Endodermal cell (in vitro differentiated cells): ENCODE measurements at regions not wholly inside any gene's neighbourhood (a gene's known extent, or its start where the extent isn't known, plus 50 kb on each side); places are given as distances from the start of the nearest gene placed in this dataset.

Experiments
- DNase-seq: peaks from one replicate; pipeline ENCODE4 v3.0.0-alpha.2; 2017
- H3K27ac ChIP-seq: 2 replicates; pipeline ENCODE4 v1.5.1; 2013; ENCODE audit warnings: mild to moderate bottlenecking, low read depth, low read length, moderate library complexity
- H3K27me3 ChIP-seq: 2 replicates; pipeline ENCODE4 v1.6.1; 2013; ENCODE audit warnings: mild to moderate bottlenecking, low read length, moderate library complexity; ENCODE audit not compliant: insufficient read depth, control insufficient read depth, poor library complexity, severe bottlenecking
- H3K36me3 ChIP-seq: 2 replicates; pipeline ENCODE4 v1.7.0; 2013; ENCODE audit warnings: mild to moderate bottlenecking, low read length, moderate library complexity; ENCODE audit not compliant: control insufficient read depth, insufficient read depth
- H3K4me1 ChIP-seq: one replicate; pipeline ENCODE4 v1.7.0; 2013; ENCODE audit warnings: low read length; ENCODE audit not compliant: control insufficient read depth, insufficient read depth
- H3K4me3 ChIP-seq: 2 replicates; pipeline ENCODE4 v1.5.1; 2013; ENCODE audit warnings: mild to moderate bottlenecking, low read length, moderate library complexity
- H3K9ac ChIP-seq: 2 replicates; pipeline ENCODE4 v1.6.1; 2013; ENCODE audit warnings: mild to moderate bottlenecking, low read length, moderate library complexity; ENCODE audit not compliant: poor library complexity, severe bottlenecking; ENCODE audit errors: extremely low read depth
- H3K9me3 ChIP-seq: 2 replicates; pipeline ENCODE4 v1.6.1; 2013; ENCODE audit warnings: mild to moderate bottlenecking, low read length, moderate library complexity; ENCODE audit not compliant: control insufficient read depth
- H3K27ac Mint-ChIP-seq: 2 replicates; pipeline ENCODE4 v1.8.0; 2020; ENCODE audit warnings: mixed read lengths
- H3K27me3 Mint-ChIP-seq: 2 replicates; pipeline ENCODE4 v1.8.0; 2021; ENCODE audit warnings: mild to moderate bottlenecking, mixed read lengths; ENCODE audit not compliant: insufficient read depth
- H3K36me3 Mint-ChIP-seq: 2 replicates; pipeline ENCODE4 v1.8.0; 2020; ENCODE audit warnings: low read depth, mixed read lengths
- H3K4me1 Mint-ChIP-seq: 2 replicates; pipeline ENCODE4 v1.8.0; 2020; ENCODE audit warnings: mixed read lengths
- H3K4me3 Mint-ChIP-seq: 2 replicates; pipeline ENCODE4 v1.8.0; 2020; ENCODE audit warnings: mild to moderate bottlenecking, moderate library complexity, mixed read lengths
- H3K9me3 Mint-ChIP-seq: 2 replicates; pipeline ENCODE4 v1.8.0; 2020; ENCODE audit warnings: mild to moderate bottlenecking, mixed read lengths
- WGBS, 2 experiments: methylation state at CpG; one replicate each; pipeline versions ENCODE4 v1.1.5 to v1.1.7; 2013; ENCODE audit warnings: missing lambda C conversion rate in 2 of 2, mixed read lengths in 1 of 2; ENCODE audit not compliant: insufficient coverage in 1 of 2, insufficient read length in 1 of 2; 5-methylcytosine and 5-hydroxymethylcytosine counted together
- TF ChIP-seq, protein P1 (sequence below): fragments of 200-600 bp; sonication (generic); conservative IDR thresholded peaks from 2 replicates; pipeline ENCODE4 v1.5.0; 2021; ENCODE audit warnings: antibody characterized with exemption, mild to moderate bottlenecking

DNA sequence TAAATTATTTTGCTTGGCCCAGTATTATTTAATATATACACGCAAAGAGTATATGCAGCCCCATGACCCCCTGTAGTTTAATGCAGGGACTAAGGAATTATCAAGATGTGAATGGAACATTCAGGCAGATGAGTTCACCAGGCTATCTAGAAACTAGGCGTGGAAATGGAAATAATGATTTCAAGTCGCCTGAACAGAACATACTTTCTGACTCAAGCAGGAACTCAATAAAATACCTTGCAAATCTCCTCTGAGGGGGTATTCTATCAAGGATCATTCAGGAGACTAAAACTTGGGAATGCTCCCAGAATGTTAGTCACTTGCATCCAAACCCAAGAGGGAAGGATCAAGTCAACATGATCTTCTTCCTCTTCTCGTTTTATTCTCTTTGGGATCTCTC is 59.6 kb upstream of the RASSF6 start:
- TF ChIP-seq, protein P1, sequence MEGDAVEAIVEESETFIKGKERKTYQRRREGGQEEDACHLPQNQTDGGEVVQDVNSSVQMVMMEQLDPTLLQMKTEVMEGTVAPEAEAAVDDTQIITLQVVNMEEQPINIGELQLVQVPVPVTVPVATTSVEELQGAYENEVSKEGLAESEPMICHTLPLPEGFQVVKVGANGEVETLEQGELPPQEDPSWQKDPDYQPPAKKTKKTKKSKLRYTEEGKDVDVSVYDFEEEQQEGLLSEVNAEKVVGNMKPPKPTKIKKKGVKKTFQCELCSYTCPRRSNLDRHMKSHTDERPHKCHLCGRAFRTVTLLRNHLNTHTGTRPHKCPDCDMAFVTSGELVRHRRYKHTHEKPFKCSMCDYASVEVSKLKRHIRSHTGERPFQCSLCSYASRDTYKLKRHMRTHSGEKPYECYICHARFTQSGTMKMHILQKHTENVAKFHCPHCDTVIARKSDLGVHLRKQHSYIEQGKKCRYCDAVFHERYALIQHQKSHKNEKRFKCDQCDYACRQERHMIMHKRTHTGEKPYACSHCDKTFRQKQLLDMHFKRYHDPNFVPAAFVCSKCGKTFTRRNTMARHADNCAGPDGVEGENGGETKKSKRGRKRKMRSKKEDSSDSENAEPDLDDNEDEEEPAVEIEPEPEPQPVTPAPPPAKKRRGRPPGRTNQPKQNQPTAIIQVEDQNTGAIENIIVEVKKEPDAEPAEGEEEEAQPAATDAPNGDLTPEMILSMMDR, result no peak
- Histone ChIP-seq H3K36me3 (no peaks in the 10 kb centered on the region), H3K9me3 (no peaks in the 10 kb centered on the region), H3K9ac (no peak overlapping the region), H3K27me3 (no peaks in the 10 kb centered on the region), H3K27ac (no peak overlapping the region), H3K4me3 (no peak overlapping the region), H3K4me1 (no peaks in the 10 kb centered on the region)
- Mint-ChIP-seq H3K36me3 (no peaks in the 10 kb centered on the region), H3K4me3 (no peak overlapping the region), H3K4me1 (no peaks in the 10 kb centered on the region), H3K27ac (no peak overlapping the region), H3K9me3 (no peaks in the 10 kb centered on the region), H3K27me3 (peaks cover 2% of the 10 kb centered on the region)
- no peak for DNase-seq
- WGBS, 2 experiments, result 100% methylated on average over 2 to 4 of the region's 4 CpGs

DNA sequence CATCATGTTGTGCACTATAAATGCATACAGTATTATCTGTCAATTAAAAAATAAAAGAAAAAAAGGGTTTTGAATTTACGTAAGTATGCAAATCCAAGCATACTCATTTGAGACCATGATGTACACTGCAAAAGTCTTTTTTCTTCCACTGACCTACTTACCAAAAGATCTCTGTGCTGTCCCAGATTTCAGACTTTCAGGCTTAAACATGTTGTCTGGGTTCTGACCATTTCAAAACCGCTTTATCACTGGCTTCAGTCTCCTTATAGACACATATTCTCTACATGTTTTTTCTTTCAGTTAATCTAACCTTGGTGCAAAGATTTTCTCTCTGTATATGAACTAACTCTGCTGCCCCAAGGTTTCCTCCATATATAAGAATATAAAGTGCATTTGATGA is 58.6 kb upstream of the CXCL8 start:
- Mint-ChIP-seq H3K9me3 (no peaks in the 10 kb centered on the region), H3K4me3 (no peak overlapping the region), H3K4me1 (no peaks in the 10 kb centered on the region), H3K27ac (no peak overlapping the region), H3K36me3 (no peaks in the 10 kb centered on the region), H3K27me3 (peaks cover 1% of the 10 kb centered on the region)
- Histone ChIP-seq H3K9ac (no peak overlapping the region), H3K27me3 (no peaks in the 10 kb centered on the region), H3K9me3 (no peaks in the 10 kb centered on the region), H3K27ac (no peak overlapping the region), H3K4me3 (no peak overlapping the region), H3K4me1 (no peaks in the 10 kb centered on the region), H3K36me3 (no peaks in the 10 kb centered on the region)
- WGBS, 2 experiments, result 43 to 50% methylated on average over 2 of the region's 2 CpGs
- no peak for DNase-seq
- TF ChIP-seq, protein P1, result no peak

DNA sequence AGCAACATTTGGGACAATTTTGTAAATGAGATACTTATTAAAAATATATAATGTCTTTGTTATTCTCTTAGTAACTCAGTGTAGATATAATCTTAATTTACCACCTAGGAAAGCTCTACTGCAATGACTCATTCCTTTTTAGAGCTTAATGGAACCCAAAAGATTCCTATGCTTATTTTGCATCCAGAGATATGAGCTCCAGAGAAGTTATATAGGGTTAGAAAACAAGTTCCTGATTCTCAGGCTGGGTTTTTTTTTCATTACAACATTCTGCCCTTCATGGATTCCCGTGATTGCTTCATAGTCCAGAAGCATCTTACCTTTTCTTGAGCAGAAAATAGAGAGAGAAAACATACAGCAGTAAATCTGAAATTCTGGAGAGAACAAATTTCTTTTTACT is 57.9 kb upstream of the CXCL8 start:
- Histone ChIP-seq H3K9me3 (no peaks in the 10 kb centered on the region), H3K4me3 (no peak overlapping the region), H3K4me1 (no peaks in the 10 kb centered on the region), H3K27ac (no peak overlapping the region), H3K27me3 (no peaks in the 10 kb centered on the region), H3K36me3 (no peaks in the 10 kb centered on the region), H3K9ac (no peak overlapping the region)
- TF ChIP-seq, protein P1, result no peak
- 100% methylated on average over 1 of the region's 1 CpG; no CpG with 5 or more reads in 1 of the 2 experiments for WGBS, 2 experiments
- no peaks in the 10 kb centered on the region for H3K36me3 Mint-ChIP-seq
- H3K27me3 Mint-ChIP-seq, result no peaks in the 10 kb centered on the region
- no peaks in the 10 kb centered on the region for H3K9me3 Mint-ChIP-seq
- no peak overlapping the region for H3K4me3 Mint-ChIP-seq
- no peak overlapping the region for H3K27ac Mint-ChIP-seq
- no peak for DNase-seq
- H3K4me1 Mint-ChIP-seq, result no peaks in the 10 kb centered on the region
